ENCODE measurements at regions not wholly inside any gene's neighbourhood (a gene's known extent, or its start where the extent isn't known, plus 50 kb on each side); places are given as distances from the start of the nearest gene placed in this dataset.

- WGBS, 2 donors: 92 to 93% methylated on average over 5 of the region's 5 CpGs
- no peak overlapping the region for H3K9ac ChIP-seq (ENCODE audit: insufficient read depth in 1 of 2, low read length in 2 of 2)
- H3K4me3 ChIP-seq: no peak overlapping the region
- TF ChIP-seq CTCF (IDR thresholded peaks at IDR 0.05; ENCODE audit: control extremely low read depth, extremely low read depth): no peak
- ATAC-seq (ENCODE audit: insufficient read depth, low FRiP score) (no peak), DNase-seq (no peak)
- peaks cover 0 to 1% (median 0%) of the 10 kb centered on the region in 4 donors for H3K9me3 ChIP-seq (ENCODE audit: control insufficient read depth in 4 of 4, insufficient read depth in 3 of 4, low read length in 3 of 4)
- H3K27me3 ChIP-seq (ENCODE audit: control insufficient read depth in 3 of 3, insufficient read depth in 3 of 3, low read length in 2 of 3): no peaks in the 10 kb centered on the region
- H3K4me1 ChIP-seq (ENCODE audit: control insufficient read depth in 5 of 5, insufficient read depth in 5 of 5, low read length in 5 of 5): peaks cover 0 to 9% (median 2%) of the 10 kb centered on the region in 5 donors
- H3K27ac ChIP-seq (ENCODE audit: low read depth in 1 of 2, low read length in 1 of 2): no peak overlapping the region
- H3K36me3 ChIP-seq (ENCODE audit: control insufficient read depth in 4 of 4, insufficient read depth in 4 of 4, low read length in 4 of 4): no peaks in the 10 kb centered on the region
These were observed 154.1 kb upstream of the CBLB start for GRCh38 chr3:106022913-106023312.

- no peaks in the 10 kb centered on the region for H3K36me3 ChIP-seq (ENCODE audit: control insufficient read depth in 4 of 4, insufficient read depth in 4 of 4, low read length in 4 of 4)
- 58 to 82% methylated on average over 4 of the region's 4 CpGs for WGBS, 2 donors
- no peaks in the 10 kb centered on the region for H3K9me3 ChIP-seq (ENCODE audit: control insufficient read depth in 4 of 4, insufficient read depth in 3 of 4, low read length in 3 of 4)
- ATAC-seq (ENCODE audit: insufficient read depth, low FRiP score): peak; percentile 41
- no peak for TF ChIP-seq CTCF (IDR thresholded peaks at IDR 0.05; ENCODE audit: control extremely low read depth, extremely low read depth)
- H3K9ac ChIP-seq (ENCODE audit: insufficient read depth in 1 of 2, low read length in 2 of 2): peak overlapping the region in 1 of 2 donors; percentile 11
- H3K27ac ChIP-seq (ENCODE audit: low read depth in 1 of 2, low read length in 1 of 2): peak overlapping the region in 1 of 2 donors; percentile 35
- DNase-seq: peak in 2 of 3 donors; percentile 32 to 34
- H3K4me1 ChIP-seq (ENCODE audit: control insufficient read depth in 5 of 5, insufficient read depth in 5 of 5, low read length in 5 of 5): peaks cover 0 to 9% (median 2%) of the 10 kb centered on the region in 5 donors
- no peak overlapping the region for H3K4me3 ChIP-seq
- no peaks in the 10 kb centered on the region for H3K27me3 ChIP-seq (ENCODE audit: control insufficient read depth in 3 of 3, insufficient read depth in 3 of 3, low read length in 2 of 3)
These were observed 156.4 kb upstream of the CBLB start for GRCh38 chr3:106025151-106025722.

- peaks cover 0 to 4% (median 2%) of the 10 kb centered on the region in 5 donors for H3K4me1 ChIP-seq (ENCODE audit: control insufficient read depth in 5 of 5, insufficient read depth in 5 of 5, low read length in 5 of 5)
These were observed 161.3 kb upstream of the CBLB start for GRCh38 chr3:106029954-106030626.

More at GRCh38 chr3:106029954-106030626, 161.3 kb upstream of the CBLB start:
- Histone ChIP-seq H3K27ac (ENCODE audit: low read depth in 1 of 2, low read length in 1 of 2) (no peak overlapping the region), H3K4me3 (no peak overlapping the region), H3K9me3 (ENCODE audit: control insufficient read depth in 4 of 4, insufficient read depth in 3 of 4, low read length in 3 of 4) (no peaks in the 10 kb centered on the region), H3K27me3 (ENCODE audit: control insufficient read depth in 3 of 3, insufficient read depth in 3 of 3, low read length in 2 of 3) (no peaks in the 10 kb centered on the region), H3K36me3 (ENCODE audit: control insufficient read depth in 4 of 4, insufficient read depth in 4 of 4, low read length in 4 of 4) (no peaks in the 10 kb centered on the region), H3K9ac (ENCODE audit: insufficient read depth in 1 of 2, low read length in 2 of 2) (no peak overlapping the region)
- 82 to 94% methylated on average over 4 of the region's 4 CpGs for WGBS, 2 donors
- ATAC-seq (ENCODE audit: insufficient read depth, low FRiP score) (no peak), DNase-seq (no peak)
- no peak for TF ChIP-seq CTCF (IDR thresholded peaks at IDR 0.05; ENCODE audit: control extremely low read depth, extremely low read depth)
